ENCODE measurements at regions not wholly inside any gene's neighbourhood (a gene's known extent, or its start where the extent isn't known, plus 50 kb on each side); places are given as distances from the start of the nearest gene placed in this dataset.

DNA sequence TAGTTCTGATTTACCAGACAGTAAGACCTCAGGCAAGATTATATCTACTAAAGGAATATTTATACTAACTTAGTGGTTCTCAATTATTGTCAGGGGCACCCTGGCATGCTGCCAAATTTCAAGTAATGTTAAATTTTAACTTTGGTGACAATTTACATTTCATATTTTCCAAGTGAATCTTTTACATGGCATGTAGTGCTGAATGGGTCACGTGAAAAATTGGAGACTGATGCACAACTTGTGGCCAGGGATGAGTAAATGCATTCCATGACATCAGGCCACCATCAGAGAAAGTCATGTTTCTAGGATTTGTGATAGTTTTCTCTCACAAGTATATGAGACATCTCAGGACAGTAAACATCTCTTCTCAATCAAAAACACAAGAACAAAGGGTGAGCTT lies 202.6 kb upstream of the SOX21 start:
- no peak for DNase-seq
- CTCF ChIA-PET: no interaction called here
- no peak for TF ChIP-seq CTCF (IDR thresholded peaks at IDR 0.05)
- Mint-ChIP-seq H3K9me3 (no peaks in the 10 kb centered on the region), H3K27me3 (no peaks in the 10 kb centered on the region), H3K27ac (no peak overlapping the region), H3K36me3 (ENCODE audit: low read depth) (no peaks in the 10 kb centered on the region), H3K4me3 (no peak overlapping the region), H3K4me1 (no peaks in the 10 kb centered on the region)
- ATAC-seq (ENCODE audit: low read depth): no peak
- intact Hi-C loops (cut with micrococcal nuclease): no loop called here
- POLR2A ChIA-PET: no interaction called here

- Mint-ChIP-seq H3K9me3 (no peaks in the 10 kb centered on the region), H3K36me3 (ENCODE audit: low read depth) (no peaks in the 10 kb centered on the region), H3K4me3 (no peak overlapping the region), H3K4me1 (no peaks in the 10 kb centered on the region), H3K27me3 (peaks cover 5% of the 10 kb centered on the region), H3K27ac (no peak overlapping the region)
- ChIA-PET CTCF (no interaction called here), POLR2A (no interaction called here)
- no peak for TF ChIP-seq CTCF (IDR thresholded peaks at IDR 0.05)
- intact Hi-C loops (cut with micrococcal nuclease): no loop called here
- DNase-seq (no peak), ATAC-seq (ENCODE audit: low read depth) (no peak)
Measured at GRCh38 chr13:94906605-94907004, 194.3 kb upstream of the SOX21 start.

- no peaks in the 10 kb centered on the region for H3K9me3 Mint-ChIP-seq
- H3K27me3 Mint-ChIP-seq: peaks cover 3% of the 10 kb centered on the region
- ATAC-seq (ENCODE audit: low read depth): no peak
- CTCF ChIA-PET: interaction anchor here (0.7 kb wide), 1 partner anchor 17 kb away, joined by 3 read pairs; no protein-coding TSS in a partner anchor
- intact Hi-C loops (cut with micrococcal nuclease): no loop called here
- no peaks in the 10 kb centered on the region for H3K36me3 Mint-ChIP-seq (ENCODE audit: low read depth)
- POLR2A ChIA-PET: no interaction called here
- no peaks in the 10 kb centered on the region for H3K4me1 Mint-ChIP-seq
- H3K4me3 Mint-ChIP-seq: no peak overlapping the region
- no peak overlapping the region for H3K27ac Mint-ChIP-seq
- no peak for DNase-seq
- no peak for TF ChIP-seq CTCF (IDR thresholded peaks at IDR 0.05)
Measured at GRCh38 chr13:94902722-94903407, 190.5 kb upstream of the SOX21 start.

GRCh38 chr13:94901070-94901469 lies 188.7 kb upstream of the SOX21 start:
- Mint-ChIP-seq H3K27me3 (no peaks in the 10 kb centered on the region), H3K27ac (no peak overlapping the region), H3K9me3 (no peaks in the 10 kb centered on the region), H3K4me3 (no peak overlapping the region), H3K4me1 (no peaks in the 10 kb centered on the region), H3K36me3 (ENCODE audit: low read depth) (no peaks in the 10 kb centered on the region)
- ChIA-PET CTCF (no interaction called here), POLR2A (no interaction called here)
- ATAC-seq (ENCODE audit: low read depth) (no peak), DNase-seq (no peak)
- TF ChIP-seq CTCF (IDR thresholded peaks at IDR 0.05): no peak
- intact Hi-C loops (cut with micrococcal nuclease): no loop called here

DNA sequence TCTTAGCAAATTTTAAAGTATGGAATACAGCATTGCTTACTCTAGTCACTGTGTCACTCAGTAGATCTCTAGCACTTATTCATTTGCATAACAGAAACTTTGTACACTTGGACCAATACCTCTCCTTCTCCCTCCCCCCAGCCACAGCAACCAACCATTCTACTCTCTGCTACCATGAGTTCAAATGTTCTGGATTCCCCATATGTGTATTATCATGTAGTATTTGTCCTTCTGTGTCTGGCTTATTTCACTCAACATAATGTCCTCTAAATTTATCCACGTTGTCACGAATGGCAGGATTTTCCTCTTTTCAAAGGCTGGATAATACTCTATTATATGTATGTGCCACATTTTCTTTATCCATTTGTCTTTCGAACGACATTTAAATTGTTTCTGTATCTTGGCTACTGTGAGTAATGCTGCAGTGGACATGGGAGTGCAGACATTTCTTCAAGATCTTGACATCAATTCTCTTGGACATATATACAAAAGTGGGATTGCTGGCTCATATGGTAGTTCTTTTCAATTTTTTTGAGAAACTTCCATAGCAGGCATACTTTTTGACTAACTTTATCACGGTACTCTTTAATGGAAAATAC lies 184.5 kb upstream of the SOX21 start:
- no peak overlapping the region for H3K4me3 Mint-ChIP-seq
- TF ChIP-seq CTCF (IDR thresholded peaks at IDR 0.05): no peak
- ChIA-PET CTCF (no interaction called here), POLR2A (no interaction called here)
- H3K36me3 Mint-ChIP-seq (ENCODE audit: low read depth): no peaks in the 10 kb centered on the region
- H3K9me3 Mint-ChIP-seq: no peaks in the 10 kb centered on the region
- intact Hi-C loops (cut with micrococcal nuclease): no loop called here
- ATAC-seq (ENCODE audit: low read depth) (no peak), DNase-seq (no peak)
- no peaks in the 10 kb centered on the region for H3K27me3 Mint-ChIP-seq
- no peaks in the 10 kb centered on the region for H3K4me1 Mint-ChIP-seq
- no peak overlapping the region for H3K27ac Mint-ChIP-seq

All from activated B cell treated with CpG ODN at 0.5 μM for 24 hours (primary cell).